ENCODE measurements at regions not wholly inside any gene's neighbourhood (a gene's known extent, or its start where the extent isn't known, plus 50 kb on each side); places are given as distances from the start of the nearest gene placed in this dataset.

- no peaks in the 10 kb centered on the region for H3K27me3 ChIP-seq (ENCODE audit: low read depth)
- no peak for TF ChIP-seq CTCF (IDR thresholded peaks at IDR 0.05; ENCODE audit: borderline replicate concordance)
- peaks cover 3% of the 10 kb centered on the region for H3K4me1 ChIP-seq
- H3K27ac ChIP-seq (replicated peaks) = no peak overlapping the region
- intact Hi-C loops (cut with micrococcal nuclease) = no loop called here
- no peak overlapping the region for H3K4me3 ChIP-seq
- no peaks in the 10 kb centered on the region for H3K36me3 ChIP-seq
- peaks cover 3% of the 10 kb centered on the region for H3K9me3 ChIP-seq (replicated peaks)
- DNase-seq = no peak
Measured at GRCh38 chr13:90121784-90122183, 1225.7 kb upstream of the MIR17HG start.

- no peak for TF ChIP-seq CTCF (IDR thresholded peaks at IDR 0.05; ENCODE audit: borderline replicate concordance)
- peaks cover 2% of the 10 kb centered on the region for H3K9me3 ChIP-seq (replicated peaks)
- H3K4me3 ChIP-seq = no peak overlapping the region
- H3K4me1 ChIP-seq = peaks cover 3% of the 10 kb centered on the region
- H3K27ac ChIP-seq (replicated peaks) = no peak overlapping the region
- H3K36me3 ChIP-seq = no peaks in the 10 kb centered on the region
- DNase-seq = no peak
- intact Hi-C loops (cut with micrococcal nuclease) = no loop called here
- no peaks in the 10 kb centered on the region for H3K27me3 ChIP-seq (ENCODE audit: low read depth)
Measured at GRCh38 chr13:90122531-90122930, 1225.0 kb upstream of the MIR17HG start.

- DNase-seq = no peak
- H3K9me3 ChIP-seq (replicated peaks) = no peaks in the 10 kb centered on the region
- no peak overlapping the region for H3K27ac ChIP-seq (replicated peaks)
- no peaks in the 10 kb centered on the region for H3K4me1 ChIP-seq
- no peaks in the 10 kb centered on the region for H3K27me3 ChIP-seq (ENCODE audit: low read depth)
- H3K4me3 ChIP-seq = no peak overlapping the region
- no peaks in the 10 kb centered on the region for H3K36me3 ChIP-seq
- intact Hi-C loops (cut with micrococcal nuclease) = no loop called here
- no peak for TF ChIP-seq CTCF (IDR thresholded peaks at IDR 0.05; ENCODE audit: borderline replicate concordance)
Measured at GRCh38 chr13:90135558-90135957, 1211.9 kb upstream of the MIR17HG start.

- TF ChIP-seq CTCF (IDR thresholded peaks at IDR 0.05; ENCODE audit: borderline replicate concordance) = no peak
- intact Hi-C loops (cut with micrococcal nuclease) = no loop called here
Measured at GRCh38 chr13:90142251-90142650, 1205.2 kb upstream of the MIR17HG start.

GRCh38 chr13:90154311-90154960 is 1193.1 kb upstream of the MIR17HG start:
- H3K4me3 ChIP-seq = no peak overlapping the region
- no peak for TF ChIP-seq CTCF (IDR thresholded peaks at IDR 0.05; ENCODE audit: borderline replicate concordance)
- H3K4me1 ChIP-seq = no peaks in the 10 kb centered on the region
- H3K9me3 ChIP-seq (replicated peaks) = no peaks in the 10 kb centered on the region
- no peaks in the 10 kb centered on the region for H3K27me3 ChIP-seq (ENCODE audit: low read depth)
- DNase-seq = no peak
- no peak overlapping the region for H3K27ac ChIP-seq (replicated peaks)
- intact Hi-C loops (cut with micrococcal nuclease) = no loop called here
- no peaks in the 10 kb centered on the region for H3K36me3 ChIP-seq

More at GRCh38 chr13:90142251-90142650, 1205.2 kb upstream of the MIR17HG start:
- H3K4me3 ChIP-seq = no peak overlapping the region
- H3K4me1 ChIP-seq = no peaks in the 10 kb centered on the region
- H3K9me3 ChIP-seq (replicated peaks) = peaks cover 7% of the 10 kb centered on the region
- no peak for DNase-seq
- no peak overlapping the region for H3K27ac ChIP-seq (replicated peaks)
- no peaks in the 10 kb centered on the region for H3K27me3 ChIP-seq (ENCODE audit: low read depth)
- no peaks in the 10 kb centered on the region for H3K36me3 ChIP-seq

Measured in left ventricle myocardium inferior (tissue), 1 donor.